Left ventricle myocardium inferior (tissue), 1 donor: ENCODE measurements at regions not wholly inside any gene's neighbourhood (a gene's known extent, or its start where the extent isn't known, plus 50 kb on each side); places are given as distances from the start of the nearest gene placed in this dataset.
"Not testable (repeated sequence)": the region's sequence is repeated elsewhere in the genome, so short reads cannot be mapped to it uniquely, and the experiment has no call there.

Source experiments
- DNase-seq: peaks from one replicate; pipeline ENCODE4 v3.0.0-alpha.2; 2020
- H3K27ac ChIP-seq: fragments of 200-600 bp; replicated peaks from 2 replicates; pipeline ENCODE4 v1.8.0; 2021
- H3K27me3 ChIP-seq: fragments of 200-600 bp; 2 replicates; pipeline ENCODE4 v1.8.0; 2021; ENCODE audit warnings: low read depth
- H3K36me3 ChIP-seq: fragments of 200-600 bp; 2 replicates; pipeline ENCODE4 v1.8.0; 2021
- H3K4me1 ChIP-seq: fragments of 200-600 bp; 2 replicates; pipeline ENCODE4 v1.8.0; 2021
- H3K4me3 ChIP-seq: fragments of 200-600 bp; 2 replicates; pipeline ENCODE4 v1.8.0; 2021; ENCODE audit warnings: mild to moderate bottlenecking, moderate library complexity
- H3K9me3 ChIP-seq: fragments of 200-600 bp; replicated peaks from 2 replicates; pipeline ENCODE4 v1.8.0; 2021
- intact Hi-C: fragments of 100-400 bp; cut with micrococcal nuclease; formaldehyde crosslinking; loops from one replicate; pipeline ENCODE4 v1.11.0; 2022
- TF ChIP-seq, protein P1 (sequence below): fragments of 200-600 bp; IDR thresholded peaks from 2 replicates; pipeline ENCODE4 v1.8.0; 2021; ENCODE audit warnings: antibody characterized with exemption, mild to moderate bottlenecking, borderline replicate concordance
- donor health status: DM: no; HTN: yes; CAD: no; lungs with severe emphysema.

DNA sequence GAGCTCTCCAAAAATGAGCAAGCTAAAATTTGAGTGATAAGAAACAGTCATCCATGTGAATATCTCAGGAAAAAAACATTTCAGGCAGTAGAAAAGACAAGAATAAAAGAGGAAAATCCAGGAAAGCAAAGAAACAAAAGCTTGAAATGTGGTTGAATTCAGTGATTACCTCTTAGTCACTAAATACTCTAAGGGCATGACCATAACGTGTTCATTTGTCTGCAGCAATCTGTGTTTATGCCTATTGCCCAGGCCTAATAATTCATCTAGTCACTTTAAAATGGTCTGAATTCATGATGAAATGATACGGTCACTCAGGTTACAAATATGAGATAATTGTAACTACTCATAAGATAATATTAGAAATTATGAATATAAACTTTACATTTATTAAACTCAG is 837.9 kb downstream of the STPG2 start:
- H3K36me3 ChIP-seq: no peaks in the 10 kb centered on the region
- no peak overlapping the region for H3K27ac ChIP-seq
- H3K27me3 ChIP-seq: no peaks in the 10 kb centered on the region
- TF ChIP-seq, protein P1, sequence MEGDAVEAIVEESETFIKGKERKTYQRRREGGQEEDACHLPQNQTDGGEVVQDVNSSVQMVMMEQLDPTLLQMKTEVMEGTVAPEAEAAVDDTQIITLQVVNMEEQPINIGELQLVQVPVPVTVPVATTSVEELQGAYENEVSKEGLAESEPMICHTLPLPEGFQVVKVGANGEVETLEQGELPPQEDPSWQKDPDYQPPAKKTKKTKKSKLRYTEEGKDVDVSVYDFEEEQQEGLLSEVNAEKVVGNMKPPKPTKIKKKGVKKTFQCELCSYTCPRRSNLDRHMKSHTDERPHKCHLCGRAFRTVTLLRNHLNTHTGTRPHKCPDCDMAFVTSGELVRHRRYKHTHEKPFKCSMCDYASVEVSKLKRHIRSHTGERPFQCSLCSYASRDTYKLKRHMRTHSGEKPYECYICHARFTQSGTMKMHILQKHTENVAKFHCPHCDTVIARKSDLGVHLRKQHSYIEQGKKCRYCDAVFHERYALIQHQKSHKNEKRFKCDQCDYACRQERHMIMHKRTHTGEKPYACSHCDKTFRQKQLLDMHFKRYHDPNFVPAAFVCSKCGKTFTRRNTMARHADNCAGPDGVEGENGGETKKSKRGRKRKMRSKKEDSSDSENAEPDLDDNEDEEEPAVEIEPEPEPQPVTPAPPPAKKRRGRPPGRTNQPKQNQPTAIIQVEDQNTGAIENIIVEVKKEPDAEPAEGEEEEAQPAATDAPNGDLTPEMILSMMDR: no peak
- intact Hi-C loops: no loop called here
- no peak overlapping the region for H3K4me3 ChIP-seq
- DNase-seq: no peak
- peaks cover 31% of the 10 kb centered on the region for H3K9me3 ChIP-seq
- H3K4me1 ChIP-seq: no peaks in the 10 kb centered on the region

DNA sequence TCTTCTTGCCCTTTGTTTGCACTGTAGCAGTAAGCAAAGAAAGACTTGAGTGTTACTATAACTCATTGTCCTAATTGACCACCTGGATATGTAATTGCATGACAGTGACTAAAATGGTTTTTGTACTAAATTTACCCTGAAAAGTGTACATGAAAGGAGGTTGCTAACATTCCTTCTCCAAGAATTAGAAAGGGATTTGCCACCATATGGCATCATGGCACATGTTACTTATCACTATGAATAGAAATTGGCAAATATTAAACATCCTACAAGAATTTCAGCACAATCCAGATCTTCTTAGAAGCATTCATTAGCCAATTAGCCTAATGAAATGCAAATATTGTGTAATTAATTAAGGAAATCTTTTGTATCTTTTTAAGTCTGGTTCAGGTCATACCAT is 834.2 kb downstream of the STPG2 start:
- no peaks in the 10 kb centered on the region for H3K36me3 ChIP-seq
- no peak for DNase-seq
- H3K27me3 ChIP-seq: no peaks in the 10 kb centered on the region
- no peak overlapping the region for H3K4me3 ChIP-seq
- intact Hi-C loops: no loop called here
- no peaks in the 10 kb centered on the region for H3K4me1 ChIP-seq
- no peaks in the 10 kb centered on the region for H3K9me3 ChIP-seq
- H3K27ac ChIP-seq: no peak overlapping the region
- TF ChIP-seq, protein P1: no peak

DNA sequence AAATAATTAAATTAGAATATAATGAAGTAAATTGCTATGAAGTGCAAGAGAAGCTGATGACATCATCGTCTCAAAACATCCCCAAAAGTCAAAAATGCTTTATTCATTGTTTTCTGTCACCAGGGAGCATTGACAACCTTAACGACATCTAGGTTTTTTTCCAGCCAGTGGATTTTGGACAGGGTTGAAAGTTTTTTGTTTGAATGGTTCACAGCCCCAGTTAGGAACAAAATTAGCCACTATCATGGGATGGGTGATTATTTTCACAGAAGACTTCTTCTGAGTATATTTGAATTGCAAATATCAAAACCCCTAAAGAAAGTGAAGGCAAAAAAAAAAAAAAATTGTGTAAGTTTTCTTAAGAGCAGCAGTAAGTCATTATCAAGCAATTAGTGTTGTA is 826.1 kb downstream of the STPG2 start:
- intact Hi-C loops: no loop called here
- Histone ChIP-seq H3K4me3 (no peak overlapping the region), H3K27ac (no peak overlapping the region), H3K36me3 (no peaks in the 10 kb centered on the region), H3K4me1 (no peaks in the 10 kb centered on the region), H3K27me3 (no peaks in the 10 kb centered on the region), H3K9me3 (peaks cover 4% of the 10 kb centered on the region)
- no peak for DNase-seq
- TF ChIP-seq, protein P1: no peak

DNA sequence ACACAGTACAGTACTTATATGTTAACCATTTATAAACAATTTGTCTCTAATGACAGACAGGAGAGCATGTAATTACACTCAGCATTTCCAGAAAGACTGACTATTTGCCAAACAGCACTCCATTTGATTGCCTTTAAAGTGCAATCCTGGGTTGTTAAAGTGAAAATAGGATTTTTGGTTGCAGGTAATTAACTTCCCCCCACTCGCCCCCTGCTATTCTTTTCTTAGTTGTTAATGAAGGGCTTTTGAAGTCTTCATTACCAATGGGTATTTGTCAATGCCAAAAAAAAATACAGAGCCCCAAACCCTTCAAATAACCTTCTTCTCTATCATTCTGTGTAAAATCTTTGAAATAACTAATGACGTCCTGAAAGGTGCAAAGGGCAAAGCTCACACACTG is 825.6 kb downstream of the STPG2 start:
- H3K4me1 ChIP-seq: no peaks in the 10 kb centered on the region
- TF ChIP-seq, protein P1: no peak
- H3K9me3 ChIP-seq: peaks cover 4% of the 10 kb centered on the region
- no peak overlapping the region for H3K27ac ChIP-seq
- no peaks in the 10 kb centered on the region for H3K36me3 ChIP-seq
- no peak for DNase-seq
- no peaks in the 10 kb centered on the region for H3K27me3 ChIP-seq
- no peak overlapping the region for H3K4me3 ChIP-seq
- intact Hi-C loops: no loop called here

DNA sequence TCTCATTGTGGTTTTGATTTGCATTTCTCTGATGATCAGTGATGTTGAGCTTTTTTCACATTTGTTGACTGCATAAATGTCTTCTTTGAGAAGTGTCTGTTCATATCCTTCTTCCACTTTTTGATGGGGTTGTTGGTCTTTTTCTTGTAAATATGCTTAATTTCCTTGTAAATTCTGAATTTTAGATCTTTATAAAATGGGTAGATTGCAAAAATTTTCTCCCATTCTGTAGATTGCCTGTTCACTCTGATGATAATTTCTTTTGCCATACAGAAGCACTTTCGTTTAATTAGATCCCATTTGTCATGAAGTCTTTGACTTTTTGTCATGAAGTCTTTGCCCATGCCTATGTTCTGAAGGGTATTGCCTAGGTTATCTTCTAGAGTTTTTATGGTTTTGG is 817.5 kb downstream of the STPG2 start:
- H3K27me3 ChIP-seq, H3K36me3 ChIP-seq, DNase-seq, H3K4me3 ChIP-seq, H3K4me1 ChIP-seq, intact Hi-C loops, H3K27ac ChIP-seq: not testable (repeated sequence)
- H3K9me3 ChIP-seq: peaks cover 31% of the 10 kb centered on the region

DNA sequence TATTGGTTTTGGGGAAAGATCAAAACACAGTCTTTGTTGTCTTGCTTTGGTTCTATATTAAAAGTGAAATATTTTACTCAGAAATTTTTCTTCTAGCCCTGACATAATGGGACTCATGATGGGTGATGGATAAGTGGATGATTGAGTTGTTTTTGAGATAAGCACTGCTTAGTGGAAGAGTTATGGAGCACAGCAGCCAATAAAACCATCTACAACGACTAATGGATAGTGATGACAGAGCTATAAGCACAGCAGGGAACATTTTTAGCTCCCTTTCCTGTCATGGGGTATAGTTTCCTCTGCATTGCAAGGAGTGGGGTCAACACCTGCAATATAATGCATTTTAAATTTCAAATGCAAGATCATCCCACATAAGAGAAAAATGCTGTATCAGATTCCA is 812.4 kb downstream of the STPG2 start:
- TF ChIP-seq, protein P1: no peak
- H3K4me1 ChIP-seq: no peaks in the 10 kb centered on the region
- H3K4me3 ChIP-seq: no peak overlapping the region
- DNase-seq: no peak
- no peak overlapping the region for H3K27ac ChIP-seq
- intact Hi-C loops: no loop called here
- no peaks in the 10 kb centered on the region for H3K27me3 ChIP-seq
- peaks cover 11% of the 10 kb centered on the region for H3K9me3 ChIP-seq
- no peaks in the 10 kb centered on the region for H3K36me3 ChIP-seq
